Keratinocyte (primary cell): ENCODE measurements at regions not wholly inside any gene's neighbourhood (a gene's known extent, or its start where the extent isn't known, plus 50 kb on each side); places are given as distances from the start of the nearest gene placed in this dataset.

Experiments
- CTCF ChIP-seq, 3 experiments: IDR thresholded peaks in 1 of 3; conservative IDR thresholded peaks in 1 of 3; optimal IDR thresholded peaks in 1 of 3; 2 replicates in 2 of 3; 3 replicates in 1 of 3; pipeline versions ENCODE3 to v1.5.1; 2011; ENCODE audit warnings: low read length in 3 of 3, mild to moderate bottlenecking in 3 of 3, moderate library complexity in 2 of 3, control low read depth in 1 of 3, inconsistent platforms in 1 of 3; ENCODE audit not compliant: insufficient read depth in 2 of 3; ENCODE audit errors: extremely low read depth in 1 of 3
- EZH2 ChIP-seq: IDR thresholded peaks from one replicate; pipeline ENCODE4 v1.6.1; 2012; ENCODE audit warnings: inconsistent platforms, mild to moderate bottlenecking, low read length, moderate library complexity

- TF ChIP-seq EZH2 (no peak), CTCF (optimal IDR thresholded peaks at IDR 0.05 in 1 of 3, IDR thresholded peaks at IDR 0.05 in 1 of 3, conservative IDR thresholded peaks at IDR 0.05 in 1 of 3; ENCODE audit: extremely low read depth in 1 of 3, insufficient read depth in 2 of 3, low read length in 3 of 3) (no peak)
Measured at GRCh38 chr1:245015031-245015430, 139.8 kb upstream of the KIF26B start.
